Tibial nerve (tissue), 4 donors: ENCODE measurements at regions not wholly inside any gene's neighbourhood (a gene's known extent, or its start where the extent isn't known, plus 50 kb on each side); places are given as distances from the start of the nearest gene placed in this dataset.

Source experiments
- EP300 ChIP-seq, 2 donors: sonication (generic); formaldehyde crosslinking; IDR thresholded peaks; one replicate each; pipeline ENCODE4 v1.6.1; 2017; ENCODE audit warnings: antibody characterized with exemption in 2 of 2, mild to moderate bottlenecking in 1 of 2
- TF ChIP-seq, protein P1 (sequence below), 5 experiments: fragments of 200-600 bp in 3 of 5; fragments of 450-650 bp in 2 of 5; sonication (generic) in 3 of 5; IDR thresholded peaks; one replicate each; pipeline ENCODE4 v1.5.1; 2016 to 2019; ENCODE audit warnings: antibody characterized with exemption in 5 of 5, mild to moderate bottlenecking in 3 of 5, moderate library complexity in 2 of 5

- TF ChIP-seq, protein P1, sequence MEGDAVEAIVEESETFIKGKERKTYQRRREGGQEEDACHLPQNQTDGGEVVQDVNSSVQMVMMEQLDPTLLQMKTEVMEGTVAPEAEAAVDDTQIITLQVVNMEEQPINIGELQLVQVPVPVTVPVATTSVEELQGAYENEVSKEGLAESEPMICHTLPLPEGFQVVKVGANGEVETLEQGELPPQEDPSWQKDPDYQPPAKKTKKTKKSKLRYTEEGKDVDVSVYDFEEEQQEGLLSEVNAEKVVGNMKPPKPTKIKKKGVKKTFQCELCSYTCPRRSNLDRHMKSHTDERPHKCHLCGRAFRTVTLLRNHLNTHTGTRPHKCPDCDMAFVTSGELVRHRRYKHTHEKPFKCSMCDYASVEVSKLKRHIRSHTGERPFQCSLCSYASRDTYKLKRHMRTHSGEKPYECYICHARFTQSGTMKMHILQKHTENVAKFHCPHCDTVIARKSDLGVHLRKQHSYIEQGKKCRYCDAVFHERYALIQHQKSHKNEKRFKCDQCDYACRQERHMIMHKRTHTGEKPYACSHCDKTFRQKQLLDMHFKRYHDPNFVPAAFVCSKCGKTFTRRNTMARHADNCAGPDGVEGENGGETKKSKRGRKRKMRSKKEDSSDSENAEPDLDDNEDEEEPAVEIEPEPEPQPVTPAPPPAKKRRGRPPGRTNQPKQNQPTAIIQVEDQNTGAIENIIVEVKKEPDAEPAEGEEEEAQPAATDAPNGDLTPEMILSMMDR (IDR thresholded peaks at IDR 0.05): no peak
- no peak for TF ChIP-seq EP300 (IDR thresholded peaks at IDR 0.05)
These were observed 522.0 kb downstream of the MFSD1 start for GRCh38 chr3:159323848-159324247.
